Naive thymus-derived CD4-positive, alpha-beta T cell (primary cell): ENCODE measurements at regions not wholly inside any gene's neighbourhood (a gene's known extent, or its start where the extent isn't known, plus 50 kb on each side); places are given as distances from the start of the nearest gene placed in this dataset.

Experiments used
- ATAC-seq: fragments of 150-1000 bp; cut with Tn5 transposase; 2 replicates; pipeline ENCODE4 v1.10.0; 2021; ENCODE audit warnings: mild to moderate bottlenecking, moderate library complexity
- CTCF ChIA-PET: fragments of 350-600 bp; sonication (Branson Sonifier 250); formaldehyde crosslinking; loops from one replicate; lab custom pipeline; 2021; ENCODE audit warnings: antibody characterized with exemption; lab: Charles Lee
- POLR2A ChIA-PET: fragments of 350-600 bp; sonication (Branson Sonifier 250); formaldehyde crosslinking; loops from one replicate; lab custom pipeline; 2021; ENCODE audit warnings: antibody characterized with exemption, inconsistent platforms; lab: Charles Lee
- DNase-seq, 9 donors: peaks; one replicate each; pipeline versions ENCODE4 v3.0.0 to v3.0.0-alpha.2; 2020 to 2022; ENCODE audit warnings: mixed read lengths in 1 of 9
- H3K27ac ChIP-seq: one replicate; pipeline ENCODE4 v1.7.0; 2013; ENCODE audit warnings: mild to moderate bottlenecking, low read depth, low read length, moderate library complexity
- H3K27me3 ChIP-seq, 2 donors: one replicate each; pipeline ENCODE4 v1.7.0; 2013; ENCODE audit warnings: low read length in 2 of 2, mild to moderate bottlenecking in 2 of 2, moderate library complexity in 2 of 2; ENCODE audit not compliant: control insufficient read depth in 2 of 2, insufficient read depth in 2 of 2
- H3K36me3 ChIP-seq, 3 experiments: 1 replicate in 2 of 3; 2 replicates in 1 of 3; pipeline ENCODE4 v1.7.0; 2013; ENCODE audit warnings: low read length in 3 of 3, mild to moderate bottlenecking in 3 of 3, moderate library complexity in 1 of 3; ENCODE audit not compliant: insufficient read depth in 3 of 3, control insufficient read depth in 2 of 3
- H3K4me1 ChIP-seq, 2 donors: one replicate each; pipeline ENCODE4 v1.7.0; 2013; ENCODE audit warnings: low read length in 2 of 2, mild to moderate bottlenecking in 2 of 2, moderate library complexity in 1 of 2; ENCODE audit not compliant: control insufficient read depth in 2 of 2, insufficient read depth in 2 of 2
- H3K4me3 ChIP-seq: 2 replicates; pipeline ENCODE4 v1.7.0; 2013; ENCODE audit warnings: mild to moderate bottlenecking, low read length
- H3K9me3 ChIP-seq, 3 experiments: 1 replicate in 2 of 3; 2 replicates in 1 of 3; pipeline ENCODE4 v1.7.0; 2013; ENCODE audit warnings: low read length in 3 of 3; ENCODE audit not compliant: control insufficient read depth in 2 of 3
- H3K27ac Mint-ChIP-seq, 9 donors: one replicate each; pipeline ENCODE4 v1.8.0; 2020 to 2022; ENCODE audit warnings: mixed read lengths in 9 of 9, mild to moderate bottlenecking in 8 of 9, moderate library complexity in 5 of 9, inconsistent platforms in 2 of 9
- H3K27me3 Mint-ChIP-seq, 5 donors: one replicate each; pipeline ENCODE4 v1.8.0; 2021 to 2022; ENCODE audit warnings: mixed read lengths in 5 of 5, mild to moderate bottlenecking in 1 of 5
- H3K36me3 Mint-ChIP-seq, 5 donors: one replicate each; pipeline ENCODE4 v1.8.0; 2020 to 2022; ENCODE audit warnings: mixed read lengths in 5 of 5, mild to moderate bottlenecking in 3 of 5, inconsistent platforms in 1 of 5
- H3K4me1 Mint-ChIP-seq, 7 donors: one replicate each; pipeline ENCODE4 v1.8.0; 2020 to 2022; ENCODE audit warnings: mixed read lengths in 7 of 7, mild to moderate bottlenecking in 3 of 7, inconsistent platforms in 1 of 7
- H3K4me3 Mint-ChIP-seq, 10 donors: one replicate each; pipeline ENCODE4 v1.8.0; 2020 to 2022; ENCODE audit warnings: mild to moderate bottlenecking in 10 of 10, mixed read lengths in 10 of 10, moderate library complexity in 6 of 10, inconsistent platforms in 2 of 10
- H3K9me3 Mint-ChIP-seq, 11 donors: one replicate each; pipeline ENCODE4 v1.8.0; 2020 to 2022; ENCODE audit warnings: mixed read lengths in 11 of 11, mild to moderate bottlenecking in 4 of 11, inconsistent platforms in 1 of 11, moderate library complexity in 1 of 11
- intact Hi-C, 2 donors: fragments of 100-400 bp; cut with micrococcal nuclease; formaldehyde crosslinking; loops; one replicate each; pipeline ENCODE4 v1.15.1; 2023

- Mint-ChIP-seq H3K4me3 (no peak overlapping the region), H3K9me3 (peaks cover 0 to 4% (median 0%) of the 10 kb centered on the region in 11 donors), H3K36me3 (no peaks in the 10 kb centered on the region), H3K27me3 (peaks cover 0 to 5% (median 0%) of the 10 kb centered on the region in 5 donors), H3K4me1 (no peaks in the 10 kb centered on the region), H3K27ac (no peak overlapping the region)
- Histone ChIP-seq H3K27me3 (no peaks in the 10 kb centered on the region), H3K9me3 (no peaks in the 10 kb centered on the region), H3K4me1 (no peaks in the 10 kb centered on the region), H3K4me3 (no peak overlapping the region), H3K27ac (no peak overlapping the region), H3K36me3 (no peaks in the 10 kb centered on the region)
- intact Hi-C loops: no loop called here
- DNase-seq (no peak), ATAC-seq (no peak)
- POLR2A ChIA-PET: no interaction called here
- CTCF ChIA-PET: no interaction called here
Observed at GRCh38 chr18:6497543-6497942, 82.8 kb upstream of the L3MBTL4 start.

GRCh38 chr18:6498289-6498856 lies 83.7 kb upstream of the L3MBTL4 start:
- intact Hi-C loops: no loop called here
- Histone ChIP-seq H3K4me1 (no peaks in the 10 kb centered on the region), H3K36me3 (no peaks in the 10 kb centered on the region), H3K27me3 (no peaks in the 10 kb centered on the region), H3K4me3 (no peak overlapping the region), H3K9me3 (no peaks in the 10 kb centered on the region), H3K27ac (no peak overlapping the region)
- POLR2A ChIA-PET: no interaction called here
- peaks cover 0 to 5% (median 2%) of the 10 kb centered on the region in 11 donors for H3K9me3 Mint-ChIP-seq
- no peak overlapping the region for H3K27ac Mint-ChIP-seq
- CTCF ChIA-PET: no interaction called here
- H3K4me1 Mint-ChIP-seq: no peaks in the 10 kb centered on the region
- no peak for ATAC-seq
- H3K4me3 Mint-ChIP-seq: no peak overlapping the region
- no peaks in the 10 kb centered on the region for H3K36me3 Mint-ChIP-seq
- peaks cover 0 to 5% (median 0%) of the 10 kb centered on the region in 5 donors for H3K27me3 Mint-ChIP-seq
- DNase-seq: no peak

GRCh38 chr18:6504605-6505497 lies 90.1 kb upstream of the L3MBTL4 start:
- Mint-ChIP-seq H3K27me3 (peaks cover 0 to 13% (median 0%) of the 10 kb centered on the region in 5 donors), H3K36me3 (no peaks in the 10 kb centered on the region), H3K4me3 (no peak overlapping the region), H3K27ac (no peak overlapping the region), H3K4me1 (no peaks in the 10 kb centered on the region), H3K9me3 (peaks cover 0 to 12% (median 2%) of the 10 kb centered on the region in 11 donors)
- H3K4me1 ChIP-seq: no peaks in the 10 kb centered on the region
- H3K4me3 ChIP-seq: no peak overlapping the region
- POLR2A ChIA-PET: no interaction called here
- ATAC-seq: no peak
- H3K36me3 ChIP-seq: no peaks in the 10 kb centered on the region
- intact Hi-C loops: no loop called here
- CTCF ChIA-PET: no interaction called here
- no peak overlapping the region for H3K27ac ChIP-seq
- H3K27me3 ChIP-seq: no peaks in the 10 kb centered on the region
- DNase-seq: no peak
- H3K9me3 ChIP-seq: no peaks in the 10 kb centered on the region

GRCh38 chr18:6505498-6505875 lies 90.8 kb upstream of the L3MBTL4 start:
- intact Hi-C loops: no loop called here
- Mint-ChIP-seq H3K36me3 (no peaks in the 10 kb centered on the region), H3K27me3 (peaks cover 0 to 13% (median 0%) of the 10 kb centered on the region in 5 donors), H3K27ac (no peak overlapping the region), H3K4me1 (no peaks in the 10 kb centered on the region), H3K4me3 (no peak overlapping the region), H3K9me3 (peaks cover 0 to 14% (median 2%) of the 10 kb centered on the region in 11 donors)
- H3K27me3 ChIP-seq: no peaks in the 10 kb centered on the region
- ChIA-PET CTCF (no interaction called here), POLR2A (no interaction called here)
- H3K36me3 ChIP-seq: no peaks in the 10 kb centered on the region
- H3K27ac ChIP-seq: no peak overlapping the region
- H3K9me3 ChIP-seq: no peaks in the 10 kb centered on the region
- no peak overlapping the region for H3K4me3 ChIP-seq
- no peak for DNase-seq
- no peak for ATAC-seq
- H3K4me1 ChIP-seq: no peaks in the 10 kb centered on the region

- CTCF ChIA-PET: no interaction called here
- intact Hi-C loops: no loop called here
- no peak for ATAC-seq
Observed at GRCh38 chr18:6509417-6509816, 94.7 kb upstream of the L3MBTL4 start.

GRCh38 chr18:6509832-6510231 lies 95.1 kb upstream of the L3MBTL4 start:
- H3K27me3 Mint-ChIP-seq: peaks cover 0 to 4% (median 0%) of the 10 kb centered on the region in 5 donors
- ChIA-PET POLR2A (no interaction called here), CTCF (no interaction called here)
- Histone ChIP-seq H3K4me3 (no peak overlapping the region), H3K4me1 (no peaks in the 10 kb centered on the region), H3K36me3 (no peaks in the 10 kb centered on the region), H3K27me3 (no peaks in the 10 kb centered on the region), H3K9me3 (no peaks in the 10 kb centered on the region), H3K27ac (no peak overlapping the region)
- H3K4me1 Mint-ChIP-seq: no peaks in the 10 kb centered on the region
- no peak overlapping the region for H3K27ac Mint-ChIP-seq
- no peaks in the 10 kb centered on the region for H3K36me3 Mint-ChIP-seq
- intact Hi-C loops: no loop called here
- H3K9me3 Mint-ChIP-seq: peaks cover 0 to 12% (median 2%) of the 10 kb centered on the region in 11 donors
- ATAC-seq (no peak), DNase-seq (no peak)
- H3K4me3 Mint-ChIP-seq: no peak overlapping the region

More at GRCh38 chr18:6509417-6509816, 94.7 kb upstream of the L3MBTL4 start:
- Histone ChIP-seq H3K9me3 (no peaks in the 10 kb centered on the region), H3K36me3 (no peaks in the 10 kb centered on the region), H3K4me1 (no peaks in the 10 kb centered on the region), H3K27me3 (no peaks in the 10 kb centered on the region), H3K4me3 (no peak overlapping the region), H3K27ac (no peak overlapping the region)
- H3K4me3 Mint-ChIP-seq: no peak overlapping the region
- H3K27me3 Mint-ChIP-seq: peaks cover 0 to 7% (median 0%) of the 10 kb centered on the region in 5 donors
- H3K36me3 Mint-ChIP-seq: no peaks in the 10 kb centered on the region
- peaks cover 0 to 12% (median 2%) of the 10 kb centered on the region in 11 donors for H3K9me3 Mint-ChIP-seq
- DNase-seq: no peak
- no peak overlapping the region for H3K27ac Mint-ChIP-seq
- POLR2A ChIA-PET: no interaction called here
- H3K4me1 Mint-ChIP-seq: no peaks in the 10 kb centered on the region
